Endodermal cell (in vitro differentiated cells): ENCODE measurements at regions not wholly inside any gene's neighbourhood (a gene's known extent, or its start where the extent isn't known, plus 50 kb on each side); places are given as distances from the start of the nearest gene placed in this dataset.
"Not testable (repeated sequence)": the region's sequence is repeated elsewhere in the genome, so short reads cannot be mapped to it uniquely, and the experiment has no call there.

Experiments used
- DNase-seq: peaks from one replicate; pipeline ENCODE4 v3.0.0-alpha.2; 2017
- H3K27ac ChIP-seq: 2 replicates; pipeline ENCODE4 v1.5.1; 2013; ENCODE audit warnings: mild to moderate bottlenecking, low read depth, low read length, moderate library complexity
- H3K27me3 ChIP-seq: 2 replicates; pipeline ENCODE4 v1.6.1; 2013; ENCODE audit warnings: mild to moderate bottlenecking, low read length, moderate library complexity; ENCODE audit not compliant: insufficient read depth, control insufficient read depth, poor library complexity, severe bottlenecking
- H3K36me3 ChIP-seq: 2 replicates; pipeline ENCODE4 v1.7.0; 2013; ENCODE audit warnings: mild to moderate bottlenecking, low read length, moderate library complexity; ENCODE audit not compliant: control insufficient read depth, insufficient read depth
- H3K4me1 ChIP-seq: one replicate; pipeline ENCODE4 v1.7.0; 2013; ENCODE audit warnings: low read length; ENCODE audit not compliant: control insufficient read depth, insufficient read depth
- H3K4me3 ChIP-seq: 2 replicates; pipeline ENCODE4 v1.5.1; 2013; ENCODE audit warnings: mild to moderate bottlenecking, low read length, moderate library complexity
- H3K9ac ChIP-seq: 2 replicates; pipeline ENCODE4 v1.6.1; 2013; ENCODE audit warnings: mild to moderate bottlenecking, low read length, moderate library complexity; ENCODE audit not compliant: poor library complexity, severe bottlenecking; ENCODE audit errors: extremely low read depth
- H3K9me3 ChIP-seq: 2 replicates; pipeline ENCODE4 v1.6.1; 2013; ENCODE audit warnings: mild to moderate bottlenecking, low read length, moderate library complexity; ENCODE audit not compliant: control insufficient read depth
- H3K27ac Mint-ChIP-seq: 2 replicates; pipeline ENCODE4 v1.8.0; 2020; ENCODE audit warnings: mixed read lengths
- H3K27me3 Mint-ChIP-seq: 2 replicates; pipeline ENCODE4 v1.8.0; 2021; ENCODE audit warnings: mild to moderate bottlenecking, mixed read lengths; ENCODE audit not compliant: insufficient read depth
- H3K36me3 Mint-ChIP-seq: 2 replicates; pipeline ENCODE4 v1.8.0; 2020; ENCODE audit warnings: low read depth, mixed read lengths
- H3K4me1 Mint-ChIP-seq: 2 replicates; pipeline ENCODE4 v1.8.0; 2020; ENCODE audit warnings: mixed read lengths
- H3K4me3 Mint-ChIP-seq: 2 replicates; pipeline ENCODE4 v1.8.0; 2020; ENCODE audit warnings: mild to moderate bottlenecking, moderate library complexity, mixed read lengths
- H3K9me3 Mint-ChIP-seq: 2 replicates; pipeline ENCODE4 v1.8.0; 2020; ENCODE audit warnings: mild to moderate bottlenecking, mixed read lengths
- WGBS, 2 experiments: methylation state at CpG; one replicate each; pipeline versions ENCODE4 v1.1.5 to v1.1.7; 2013; ENCODE audit warnings: missing lambda C conversion rate in 2 of 2, mixed read lengths in 1 of 2; ENCODE audit not compliant: insufficient coverage in 1 of 2, insufficient read length in 1 of 2; 5-methylcytosine and 5-hydroxymethylcytosine counted together
- TF ChIP-seq, protein P1 (sequence below): fragments of 200-600 bp; sonication (generic); conservative IDR thresholded peaks from 2 replicates; pipeline ENCODE4 v1.5.0; 2021; ENCODE audit warnings: antibody characterized with exemption, mild to moderate bottlenecking

DNA sequence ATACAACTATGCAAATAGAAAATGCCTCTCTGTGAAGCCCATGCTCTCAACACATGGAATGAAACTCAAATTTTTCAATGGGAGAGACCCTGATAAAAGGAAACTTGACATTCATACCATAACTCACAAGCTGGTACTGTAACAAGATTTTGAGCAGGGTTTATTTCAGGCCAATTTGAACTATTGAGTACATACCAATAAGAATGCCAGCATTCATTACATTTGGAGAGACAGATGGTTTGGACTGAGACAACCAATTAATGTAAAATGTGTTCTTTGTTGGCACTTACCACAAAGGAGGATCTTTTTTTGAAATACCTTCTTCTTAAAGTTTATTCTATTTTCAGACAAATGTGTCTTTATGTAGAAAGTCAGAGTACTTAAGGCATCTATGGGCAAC lies 1357.0 kb upstream of the GOT2 start:
- Histone ChIP-seq H3K9ac (no peak overlapping the region), H3K27ac (no peak overlapping the region), H3K9me3 (peaks cover 21% of the 10 kb centered on the region), H3K4me3 (no peak overlapping the region), H3K27me3 (no peaks in the 10 kb centered on the region), H3K36me3 (no peaks in the 10 kb centered on the region), H3K4me1 (no peaks in the 10 kb centered on the region)
- no peaks in the 10 kb centered on the region for H3K4me1 Mint-ChIP-seq
- peaks cover 35% of the 10 kb centered on the region for H3K9me3 Mint-ChIP-seq
- no peak overlapping the region for H3K4me3 Mint-ChIP-seq
- H3K27ac Mint-ChIP-seq = no peak overlapping the region
- no peak for DNase-seq
- TF ChIP-seq, protein P1, sequence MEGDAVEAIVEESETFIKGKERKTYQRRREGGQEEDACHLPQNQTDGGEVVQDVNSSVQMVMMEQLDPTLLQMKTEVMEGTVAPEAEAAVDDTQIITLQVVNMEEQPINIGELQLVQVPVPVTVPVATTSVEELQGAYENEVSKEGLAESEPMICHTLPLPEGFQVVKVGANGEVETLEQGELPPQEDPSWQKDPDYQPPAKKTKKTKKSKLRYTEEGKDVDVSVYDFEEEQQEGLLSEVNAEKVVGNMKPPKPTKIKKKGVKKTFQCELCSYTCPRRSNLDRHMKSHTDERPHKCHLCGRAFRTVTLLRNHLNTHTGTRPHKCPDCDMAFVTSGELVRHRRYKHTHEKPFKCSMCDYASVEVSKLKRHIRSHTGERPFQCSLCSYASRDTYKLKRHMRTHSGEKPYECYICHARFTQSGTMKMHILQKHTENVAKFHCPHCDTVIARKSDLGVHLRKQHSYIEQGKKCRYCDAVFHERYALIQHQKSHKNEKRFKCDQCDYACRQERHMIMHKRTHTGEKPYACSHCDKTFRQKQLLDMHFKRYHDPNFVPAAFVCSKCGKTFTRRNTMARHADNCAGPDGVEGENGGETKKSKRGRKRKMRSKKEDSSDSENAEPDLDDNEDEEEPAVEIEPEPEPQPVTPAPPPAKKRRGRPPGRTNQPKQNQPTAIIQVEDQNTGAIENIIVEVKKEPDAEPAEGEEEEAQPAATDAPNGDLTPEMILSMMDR = no peak
- peaks cover 34% of the 10 kb centered on the region for H3K36me3 Mint-ChIP-seq
- H3K27me3 Mint-ChIP-seq = no peaks in the 10 kb centered on the region

DNA sequence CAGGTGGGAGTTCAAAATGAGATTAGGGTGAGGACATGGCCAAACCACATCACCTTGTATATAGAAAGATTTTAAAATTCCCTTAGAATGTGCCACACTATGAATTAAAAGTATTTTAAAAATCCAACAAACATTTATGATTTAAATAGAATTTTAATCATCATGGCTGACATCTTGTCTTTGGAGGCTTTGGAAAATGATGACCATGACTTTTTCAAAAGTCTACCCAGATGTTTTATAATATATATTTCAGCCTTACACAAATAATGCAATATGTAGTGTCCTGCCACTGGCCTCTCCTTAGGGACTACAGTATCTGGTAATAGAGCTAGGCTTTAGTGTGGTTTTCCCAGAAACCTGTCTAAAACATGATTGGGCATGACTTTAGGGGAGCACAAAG lies 1353.4 kb upstream of the GOT2 start:
- DNase-seq = no peak
- no peak overlapping the region for H3K4me3 ChIP-seq
- peaks cover 30% of the 10 kb centered on the region for H3K9me3 ChIP-seq
- Mint-ChIP-seq H3K4me1 (peaks cover 9% of the 10 kb centered on the region), H3K9me3 (peaks cover 35% of the 10 kb centered on the region), H3K27ac (no peak overlapping the region), H3K27me3 (no peaks in the 10 kb centered on the region), H3K36me3 (peaks cover 35% of the 10 kb centered on the region), H3K4me3 (no peak overlapping the region)
- no peaks in the 10 kb centered on the region for H3K36me3 ChIP-seq
- TF ChIP-seq, protein P1 = no peak
- no peak overlapping the region for H3K27ac ChIP-seq
- no peaks in the 10 kb centered on the region for H3K4me1 ChIP-seq
- no peak overlapping the region for H3K9ac ChIP-seq
- H3K27me3 ChIP-seq = no peaks in the 10 kb centered on the region

GRCh38 chr16:60078819-60079218 lies 1344.7 kb upstream of the GOT2 start:
- H3K36me3 ChIP-seq, H3K9ac ChIP-seq, H3K4me1 ChIP-seq, H3K9me3 Mint-ChIP-seq, H3K9me3 ChIP-seq, H3K27me3 Mint-ChIP-seq, H3K4me3 ChIP-seq, H3K27me3 ChIP-seq, H3K36me3 Mint-ChIP-seq, H3K27ac ChIP-seq: not testable (repeated sequence)
- peak overlapping the region; percentile 57 for H3K4me3 Mint-ChIP-seq
- peaks cover 61% of the 10 kb centered on the region for H3K4me1 Mint-ChIP-seq
- 93 to 100% methylated on average over 2 to 9 of the region's 10 CpGs for WGBS, 2 experiments
- peak; percentile 60 for DNase-seq
- H3K27ac Mint-ChIP-seq = peak overlapping the region; percentile 95

DNA sequence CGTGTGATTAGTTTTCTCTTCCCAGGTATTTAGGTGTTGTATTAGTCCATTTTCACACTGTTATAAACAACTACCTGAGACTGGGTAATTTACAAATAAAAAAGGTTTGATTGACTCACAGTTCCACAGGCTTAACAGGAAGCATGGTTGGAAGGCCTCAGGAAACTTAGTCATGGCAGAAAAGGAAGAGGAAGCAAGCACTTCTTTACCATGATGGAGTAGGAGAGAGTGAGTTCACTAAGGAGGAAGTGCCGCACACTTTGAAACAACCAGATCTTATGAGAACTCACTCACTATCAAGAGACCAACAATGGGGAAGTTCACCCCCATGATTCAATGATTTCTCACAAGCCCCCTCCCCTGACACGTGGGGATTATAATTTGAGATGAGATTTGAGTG lies 1343.7 kb upstream of the GOT2 start:
- Mint-ChIP-seq H3K4me3 (peak overlapping the region; percentile 57), H3K27ac (peak overlapping the region; percentile 95), H3K9me3 (peaks cover 5% of the 10 kb centered on the region), H3K4me1 (peaks cover 59% of the 10 kb centered on the region), H3K27me3 (no peaks in the 10 kb centered on the region), H3K36me3 (no peaks in the 10 kb centered on the region)
- WGBS, 2 experiments = 100% methylated on average over 2 of the region's 3 CpGs; no CpG with 5 or more reads in 1 of the 2 experiments
- no peaks in the 10 kb centered on the region for H3K27me3 ChIP-seq
- H3K9me3 ChIP-seq = no peaks in the 10 kb centered on the region
- H3K36me3 ChIP-seq = no peaks in the 10 kb centered on the region
- no peak for DNase-seq
- H3K27ac ChIP-seq = no peak overlapping the region
- peaks cover 2% of the 10 kb centered on the region for H3K4me1 ChIP-seq
- TF ChIP-seq, protein P1 = no peak
- H3K4me3 ChIP-seq = no peak overlapping the region
- H3K9ac ChIP-seq = no peak overlapping the region
